ACC112 (cell line): ENCODE measurements at regions not wholly inside any gene's neighbourhood (a gene's known extent, or its start where the extent isn't known, plus 50 kb on each side); places are given as distances from the start of the nearest gene placed in this dataset.

Experiments used
- H2AFZ ChIP-seq: fragments of 200-600 bp; sonication (generic); one replicate; pipeline ENCODE4 v1.6.0; 2017; ENCODE audit warnings: antibody characterized with exemption, low read length; ENCODE audit not compliant: unreplicated experiment
- H3K27ac ChIP-seq: fragments of 200-600 bp; sonication (generic); 2 replicates; pipeline ENCODE4 v1.5.1; 2014; ENCODE audit warnings: low read depth, mild to moderate bottlenecking, antibody characterized with exemption, low read length, moderate library complexity
- H3K27me3 ChIP-seq: fragments of 200-600 bp; sonication (generic); 2 replicates; pipeline ENCODE4 v1.6.1; 2014; ENCODE audit warnings: mild to moderate bottlenecking, antibody characterized with exemption, low read length, moderate library complexity, mixed read lengths; ENCODE audit not compliant: insufficient read depth
- H3K36me3 ChIP-seq: fragments of 200-600 bp; sonication (generic); 2 replicates; pipeline ENCODE4 v1.6.1; 2016; ENCODE audit warnings: mild to moderate bottlenecking, antibody characterized with exemption, low read length, moderate library complexity, mixed read lengths; ENCODE audit not compliant: insufficient read depth
- H3K4me1 ChIP-seq: fragments of 200-600 bp; sonication (generic); one replicate; pipeline ENCODE4 v1.6.1; 2016; ENCODE audit warnings: low read length, mixed read lengths; ENCODE audit not compliant: insufficient read depth, unreplicated experiment, control insufficient read depth
- H3K4me3 ChIP-seq: fragments of 200-600 bp; sonication (generic); 2 replicates; pipeline ENCODE4 v1.5.1; 2014; ENCODE audit warnings: mild to moderate bottlenecking, low read depth, low read length
- H3K79me2 ChIP-seq: fragments of 200-600 bp; sonication (generic); one replicate; pipeline ENCODE4 v1.6.0; 2016; ENCODE audit warnings: low read length; ENCODE audit not compliant: control insufficient read depth, unreplicated experiment, insufficient read depth

- Histone ChIP-seq H3K4me3 (no peak overlapping the region), H3K79me2 (no peaks in the 10 kb centered on the region), H3K27ac (no peak overlapping the region), H2AFZ (no peak overlapping the region), H3K36me3 (no peaks in the 10 kb centered on the region), H3K4me1 (peaks cover 5% of the 10 kb centered on the region), H3K27me3 (no peaks in the 10 kb centered on the region)
These were observed 294.4 kb upstream of the CHAC2 start for GRCh38 chr2:53473236-53473635.

- Histone ChIP-seq H3K27me3 (0 out of 2 replicates have a peak, but pooled peaks cover 4% of the 10 kb centered on the region), H3K4me3 (no peak overlapping the region)
These were observed 300.0 kb upstream of the CHAC2 start for GRCh38 chr2:53467467-53468180.

GRCh38 chr2:53463806-53464726, 303.5 kb upstream of the CHAC2 start:
- no peak overlapping the region for H2AFZ ChIP-seq
- H3K36me3 ChIP-seq = no peaks in the 10 kb centered on the region
- no peaks in the 10 kb centered on the region for H3K79me2 ChIP-seq
- no peaks in the 10 kb centered on the region for H3K4me1 ChIP-seq
- H3K27ac ChIP-seq = no peak overlapping the region
- no peak overlapping the region for H3K4me3 ChIP-seq
- H3K27me3 ChIP-seq = 0 out of 2 replicates have a peak, but pooled peaks cover 4% of the 10 kb centered on the region

More at GRCh38 chr2:53467467-53468180, 300.0 kb upstream of the CHAC2 start:
- no peaks in the 10 kb centered on the region for H3K36me3 ChIP-seq
- H3K27ac ChIP-seq = no peak overlapping the region
- no peaks in the 10 kb centered on the region for H3K79me2 ChIP-seq
- H2AFZ ChIP-seq = no peak overlapping the region
- H3K4me1 ChIP-seq = no peaks in the 10 kb centered on the region

DNA sequence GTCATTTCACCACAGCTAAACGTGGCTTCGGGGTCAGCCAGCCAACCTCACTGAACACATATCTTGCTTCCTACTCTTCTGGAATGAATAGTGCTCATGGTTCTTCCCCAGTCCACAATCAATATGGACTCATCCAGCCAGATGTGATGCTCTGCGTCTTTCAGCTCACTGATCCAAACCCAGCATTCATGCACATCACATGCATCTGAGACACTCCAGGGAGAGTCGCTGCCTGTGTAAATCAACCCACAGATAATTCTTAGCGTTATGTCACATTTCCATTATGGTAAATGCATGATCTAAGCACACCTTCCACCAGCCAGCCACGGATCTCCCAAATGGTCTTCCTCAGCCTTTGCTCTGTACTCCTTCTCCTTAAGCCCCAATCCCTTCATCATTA, 306.7 kb upstream of the CHAC2 start:
- H3K4me3 ChIP-seq = no peak overlapping the region
- no peaks in the 10 kb centered on the region for H3K36me3 ChIP-seq
- H3K4me1 ChIP-seq = no peaks in the 10 kb centered on the region
- no peaks in the 10 kb centered on the region for H3K79me2 ChIP-seq
- no peaks in the 10 kb centered on the region for H3K27me3 ChIP-seq
- no peak overlapping the region for H3K27ac ChIP-seq
- no peak overlapping the region for H2AFZ ChIP-seq

- Histone ChIP-seq H3K27ac (no peak overlapping the region), H3K4me3 (no peak overlapping the region), H3K4me1 (no peaks in the 10 kb centered on the region), H3K79me2 (no peaks in the 10 kb centered on the region), H3K36me3 (no peaks in the 10 kb centered on the region), H3K27me3 (no peaks in the 10 kb centered on the region), H2AFZ (no peak overlapping the region)
These were observed 307.3 kb upstream of the CHAC2 start for GRCh38 chr2:53460347-53460746.

- H3K79me2 ChIP-seq = no peaks in the 10 kb centered on the region
- peaks cover 3% of the 10 kb centered on the region; the same call in 1 of the 2 replicates for H3K27me3 ChIP-seq
- no peak overlapping the region for H3K27ac ChIP-seq
- H3K4me1 ChIP-seq = peaks cover 2% of the 10 kb centered on the region
- no peaks in the 10 kb centered on the region for H3K36me3 ChIP-seq
- H3K4me3 ChIP-seq = no peak overlapping the region
- H2AFZ ChIP-seq = no peak overlapping the region
These were observed 312.5 kb upstream of the CHAC2 start for GRCh38 chr2:53455094-53455493.

DNA sequence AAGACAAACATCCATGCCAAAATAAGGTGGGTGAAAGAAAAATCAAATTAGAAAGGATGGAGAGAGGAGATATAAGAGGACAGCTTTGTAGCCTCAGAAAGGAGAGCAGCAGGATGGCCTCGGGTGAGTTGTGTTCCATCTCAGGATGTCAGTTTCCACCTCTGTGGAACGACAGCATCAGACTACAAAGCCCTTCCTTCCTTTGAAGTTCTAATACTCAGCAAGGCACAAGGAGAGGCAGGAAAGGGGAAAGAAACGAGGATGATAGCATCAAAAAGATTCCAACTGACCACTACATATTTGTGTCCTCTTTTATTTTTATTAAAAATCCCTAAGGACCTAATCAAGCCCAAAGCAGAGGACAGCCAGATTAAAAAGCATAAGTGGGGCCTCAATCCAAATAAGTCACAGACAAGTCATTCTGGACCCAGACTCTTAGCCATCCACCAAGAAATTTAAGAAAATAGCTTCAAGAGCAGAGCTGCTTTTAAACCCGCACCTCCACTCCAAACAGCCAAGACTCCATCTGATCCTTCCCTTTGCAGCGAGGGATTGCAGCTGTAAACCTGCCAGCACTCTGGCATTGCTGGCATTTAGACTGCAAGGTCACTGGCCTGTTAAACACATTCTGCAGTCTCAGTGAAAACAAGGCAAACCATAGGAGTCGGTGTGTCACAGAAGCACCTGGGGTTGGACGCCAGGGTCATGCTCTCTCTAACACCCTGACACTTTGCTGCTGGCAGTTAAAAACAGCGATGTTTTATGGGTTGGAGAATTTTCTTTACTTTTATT, 314.5 kb upstream of the CHAC2 start:
- no peaks in the 10 kb centered on the region for H3K36me3 ChIP-seq
- peaks cover 5% of the 10 kb centered on the region; the same call in 1 of the 2 replicates for H3K27me3 ChIP-seq
- no peak overlapping the region for H3K27ac ChIP-seq
- no peak overlapping the region for H3K4me3 ChIP-seq
- H3K4me1 ChIP-seq = peaks cover 2% of the 10 kb centered on the region
- H3K79me2 ChIP-seq = no peaks in the 10 kb centered on the region
- no peak overlapping the region for H2AFZ ChIP-seq

DNA sequence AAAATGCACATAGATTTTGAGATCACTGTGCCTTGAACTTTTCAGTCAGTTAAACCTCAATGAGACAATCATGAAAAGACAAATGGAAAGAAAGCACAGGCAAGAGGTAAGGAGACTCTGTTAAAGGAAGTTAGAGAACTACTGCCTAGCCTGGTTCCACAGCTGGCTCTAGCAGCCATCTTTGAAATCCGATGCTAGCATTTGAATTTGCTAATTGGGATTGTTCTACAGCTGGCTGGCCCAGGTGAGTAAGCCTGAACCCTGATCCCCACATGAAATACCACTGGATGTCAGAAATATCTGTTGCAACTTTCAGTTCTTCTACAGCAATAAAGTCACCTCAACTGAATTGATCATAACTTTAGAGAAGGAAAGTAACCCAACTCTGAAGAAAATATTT, 315.2 kb upstream of the CHAC2 start:
- peaks cover 5% of the 10 kb centered on the region; the same call in 1 of the 2 replicates for H3K27me3 ChIP-seq
- H3K27ac ChIP-seq = no peak overlapping the region
- no peak overlapping the region for H3K4me3 ChIP-seq
- no peaks in the 10 kb centered on the region for H3K79me2 ChIP-seq
- H2AFZ ChIP-seq = no peak overlapping the region
- H3K36me3 ChIP-seq = no peaks in the 10 kb centered on the region
- peaks cover 2% of the 10 kb centered on the region for H3K4me1 ChIP-seq

GRCh38 chr2:53450923-53451322, 316.7 kb upstream of the CHAC2 start:
- Histone ChIP-seq H2AFZ (no peak overlapping the region), H3K4me1 (peaks cover 2% of the 10 kb centered on the region), H3K27me3 (peaks cover 5% of the 10 kb centered on the region; the same call in 1 of the 2 replicates), H3K36me3 (no peaks in the 10 kb centered on the region), H3K27ac (no peak overlapping the region), H3K79me2 (no peaks in the 10 kb centered on the region), H3K4me3 (no peak overlapping the region)

- no peaks in the 10 kb centered on the region for H3K79me2 ChIP-seq
- peaks cover 2% of the 10 kb centered on the region for H3K4me1 ChIP-seq
- no peak overlapping the region for H3K4me3 ChIP-seq
- H2AFZ ChIP-seq = no peak overlapping the region
- peaks cover 5% of the 10 kb centered on the region; the same call in 1 of the 2 replicates for H3K27me3 ChIP-seq
- no peaks in the 10 kb centered on the region for H3K36me3 ChIP-seq
- H3K27ac ChIP-seq = no peak overlapping the region
These were observed 319.0 kb upstream of the CHAC2 start for GRCh38 chr2:53448591-53448990.
